ENCODE measurements at regions not wholly inside any gene's neighbourhood (a gene's known extent, or its start where the extent isn't known, plus 50 kb on each side); places are given as distances from the start of the nearest gene placed in this dataset.

DNA sequence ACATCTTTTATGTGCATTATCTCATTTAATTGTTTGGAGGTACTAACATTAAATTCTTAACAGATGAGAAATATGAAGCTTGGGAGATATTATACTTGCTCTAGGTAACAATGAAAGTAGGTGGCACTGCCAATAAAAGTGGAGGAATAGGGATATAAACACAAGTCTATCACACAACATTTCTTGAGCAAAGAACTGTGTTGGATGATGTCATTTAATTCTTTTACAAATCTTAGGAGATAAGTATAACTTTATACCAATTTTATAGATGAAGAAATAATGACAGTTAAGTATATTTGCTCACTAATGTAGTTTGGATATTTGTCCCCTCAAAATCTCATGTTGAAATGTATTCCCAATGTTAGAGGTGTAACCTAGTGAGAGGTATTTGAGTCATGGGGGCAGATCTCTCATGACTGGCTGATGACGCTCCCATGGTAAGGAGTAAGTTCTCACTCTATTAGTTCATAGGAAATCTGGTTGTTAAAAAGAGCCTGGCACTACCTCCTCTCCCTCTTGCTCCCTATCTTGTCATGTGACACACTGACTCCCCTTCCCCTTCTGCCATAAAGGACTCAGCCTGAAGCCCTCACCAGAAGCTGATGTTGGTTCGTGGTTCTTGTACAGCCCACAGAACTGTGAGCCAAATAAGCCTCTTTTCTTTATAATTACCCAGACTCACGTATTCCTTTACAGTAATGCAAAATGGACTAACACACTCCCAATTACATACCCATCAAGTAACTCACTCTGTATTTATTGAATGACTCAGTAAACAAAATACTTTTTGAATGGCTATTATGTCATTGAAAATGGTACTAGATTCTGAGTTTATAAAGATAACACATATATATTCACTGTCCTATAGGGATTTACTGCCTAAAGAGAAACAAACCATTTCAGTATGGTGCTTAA is 146.8 kb upstream of the KITLG start:
- TF ChIP-seq, protein P1, sequence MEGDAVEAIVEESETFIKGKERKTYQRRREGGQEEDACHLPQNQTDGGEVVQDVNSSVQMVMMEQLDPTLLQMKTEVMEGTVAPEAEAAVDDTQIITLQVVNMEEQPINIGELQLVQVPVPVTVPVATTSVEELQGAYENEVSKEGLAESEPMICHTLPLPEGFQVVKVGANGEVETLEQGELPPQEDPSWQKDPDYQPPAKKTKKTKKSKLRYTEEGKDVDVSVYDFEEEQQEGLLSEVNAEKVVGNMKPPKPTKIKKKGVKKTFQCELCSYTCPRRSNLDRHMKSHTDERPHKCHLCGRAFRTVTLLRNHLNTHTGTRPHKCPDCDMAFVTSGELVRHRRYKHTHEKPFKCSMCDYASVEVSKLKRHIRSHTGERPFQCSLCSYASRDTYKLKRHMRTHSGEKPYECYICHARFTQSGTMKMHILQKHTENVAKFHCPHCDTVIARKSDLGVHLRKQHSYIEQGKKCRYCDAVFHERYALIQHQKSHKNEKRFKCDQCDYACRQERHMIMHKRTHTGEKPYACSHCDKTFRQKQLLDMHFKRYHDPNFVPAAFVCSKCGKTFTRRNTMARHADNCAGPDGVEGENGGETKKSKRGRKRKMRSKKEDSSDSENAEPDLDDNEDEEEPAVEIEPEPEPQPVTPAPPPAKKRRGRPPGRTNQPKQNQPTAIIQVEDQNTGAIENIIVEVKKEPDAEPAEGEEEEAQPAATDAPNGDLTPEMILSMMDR (optimal IDR thresholded peaks at IDR 0.05 in 1 of 3, IDR thresholded peaks at IDR 0.05 in 1 of 3, conservative IDR thresholded peaks at IDR 0.05 in 1 of 3; ENCODE audit: extremely low read depth in 1 of 3, insufficient read depth in 2 of 3, low read length in 3 of 3) = no peak
- no peak for TF ChIP-seq EZH2 (IDR thresholded peaks at IDR 0.05; ENCODE audit: low read length)
